ENCODE measurements at regions not wholly inside any gene's neighbourhood (a gene's known extent, or its start where the extent isn't known, plus 50 kb on each side); places are given as distances from the start of the nearest gene placed in this dataset.

DNA sequence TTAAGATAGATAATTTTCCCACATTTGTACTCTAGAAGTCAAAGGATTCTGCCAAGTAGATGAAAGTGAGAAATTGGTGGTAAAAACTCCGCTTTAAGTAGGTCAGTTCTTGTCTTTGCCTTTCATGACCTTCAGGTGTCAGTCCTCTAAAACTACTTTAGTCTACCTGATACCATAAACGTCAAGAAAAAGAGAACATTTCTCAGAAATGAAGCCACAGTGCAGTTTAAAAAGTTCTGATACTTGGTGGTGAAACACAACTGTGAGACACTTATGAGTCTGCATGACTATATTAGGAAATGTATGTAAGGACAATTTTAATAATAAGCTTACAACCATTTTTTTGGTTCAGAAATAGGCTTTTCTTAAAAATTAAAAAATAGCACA, 583.3 kb downstream of the SATB2 start:
- TF ChIP-seq, protein P1, sequence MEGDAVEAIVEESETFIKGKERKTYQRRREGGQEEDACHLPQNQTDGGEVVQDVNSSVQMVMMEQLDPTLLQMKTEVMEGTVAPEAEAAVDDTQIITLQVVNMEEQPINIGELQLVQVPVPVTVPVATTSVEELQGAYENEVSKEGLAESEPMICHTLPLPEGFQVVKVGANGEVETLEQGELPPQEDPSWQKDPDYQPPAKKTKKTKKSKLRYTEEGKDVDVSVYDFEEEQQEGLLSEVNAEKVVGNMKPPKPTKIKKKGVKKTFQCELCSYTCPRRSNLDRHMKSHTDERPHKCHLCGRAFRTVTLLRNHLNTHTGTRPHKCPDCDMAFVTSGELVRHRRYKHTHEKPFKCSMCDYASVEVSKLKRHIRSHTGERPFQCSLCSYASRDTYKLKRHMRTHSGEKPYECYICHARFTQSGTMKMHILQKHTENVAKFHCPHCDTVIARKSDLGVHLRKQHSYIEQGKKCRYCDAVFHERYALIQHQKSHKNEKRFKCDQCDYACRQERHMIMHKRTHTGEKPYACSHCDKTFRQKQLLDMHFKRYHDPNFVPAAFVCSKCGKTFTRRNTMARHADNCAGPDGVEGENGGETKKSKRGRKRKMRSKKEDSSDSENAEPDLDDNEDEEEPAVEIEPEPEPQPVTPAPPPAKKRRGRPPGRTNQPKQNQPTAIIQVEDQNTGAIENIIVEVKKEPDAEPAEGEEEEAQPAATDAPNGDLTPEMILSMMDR (conservative IDR thresholded peaks at IDR 0.05) = no peak
- TF ChIP-seq EZH2 (IDR thresholded peaks at IDR 0.05; ENCODE audit: low read depth) = no peak

Measured in PC-9 (cell line).